Keratinocyte (primary cell): ENCODE measurements at regions not wholly inside any gene's neighbourhood (a gene's known extent, or its start where the extent isn't known, plus 50 kb on each side); places are given as distances from the start of the nearest gene placed in this dataset.

ENCODE experiments used
- DNase-seq: peaks from one replicate; pipeline ENCODE4 v3.0.0-alpha.2; 2011; ENCODE audit warnings: low read depth, missing footprints, low spot score
- FAIRE-seq: peaks from 2 replicates; lab custom pipeline; 2011; peaks lifted over from hg19 to GRCh38; lab: Jason Lieb, UNC
- H2AFZ ChIP-seq: 2 replicates; pipeline ENCODE4 v1.6.0; 2012; ENCODE audit warnings: low read length, control low read depth, inconsistent platforms; ENCODE audit not compliant: control insufficient read depth
- H3K27ac ChIP-seq: 2 replicates; pipeline ENCODE4 v1.5.1; 2011; ENCODE audit warnings: low read length; ENCODE audit not compliant: control insufficient read depth, insufficient read depth
- H3K27me3 ChIP-seq: 3 replicates; pipeline ENCODE4 v1.6.0; 2011; ENCODE audit warnings: low read length; ENCODE audit not compliant: control insufficient read depth, insufficient read depth; ENCODE audit errors: extremely low read depth
- H3K36me3 ChIP-seq, 2 experiments: 2 replicates in 1 of 2; 3 replicates in 1 of 2; pipeline ENCODE4 v1.5.1; 2011; ENCODE audit warnings: low read length in 2 of 2, mild to moderate bottlenecking in 1 of 2; ENCODE audit not compliant: control insufficient read depth in 2 of 2, insufficient read depth in 2 of 2; ENCODE audit errors: extremely low read depth in 1 of 2
- H3K4me1 ChIP-seq: 3 replicates; pipeline ENCODE4 v1.5.1; 2011; ENCODE audit warnings: low read length; ENCODE audit not compliant: control insufficient read depth, insufficient read depth; ENCODE audit errors: extremely low read depth
- H3K4me2 ChIP-seq: 3 replicates; pipeline ENCODE4 v1.6.0; 2011; ENCODE audit warnings: low read depth, low read length; ENCODE audit not compliant: control insufficient read depth, insufficient read depth; ENCODE audit errors: extremely low read depth
- H3K4me3 ChIP-seq, 3 experiments: fragments of 200-600 bp in 1 of 3; sonication (generic) in 1 of 3; 2 replicates in 2 of 3; 3 replicates in 1 of 3; pipeline ENCODE4 v1.5.1; 2011 to 2016; ENCODE audit warnings: low read length in 3 of 3, mild to moderate bottlenecking in 3 of 3, control low read depth in 2 of 3, inconsistent platforms in 1 of 3, low read depth in 1 of 3, mixed read lengths in 1 of 3, mixed run types in 1 of 3, moderate library complexity in 1 of 3; ENCODE audit not compliant: control insufficient read depth in 2 of 3, insufficient read depth in 2 of 3; ENCODE audit errors: extremely low read depth in 1 of 3
- H3K79me2 ChIP-seq: 2 replicates; pipeline ENCODE4 v1.6.0; 2012; ENCODE audit warnings: low read length; ENCODE audit not compliant: control insufficient read depth, insufficient read depth
- H3K9ac ChIP-seq: 3 replicates; pipeline ENCODE4 v1.6.0; 2011; ENCODE audit warnings: low read length; ENCODE audit not compliant: control insufficient read depth, insufficient read depth; ENCODE audit errors: extremely low read depth
- H3K9me1 ChIP-seq: 3 replicates; pipeline ENCODE4 v1.6.0; 2011; ENCODE audit warnings: low read length; ENCODE audit not compliant: control insufficient read depth, insufficient read depth; ENCODE audit errors: extremely low read depth
- H3K9me3 ChIP-seq: 2 replicates; pipeline ENCODE4 v1.5.1; 2012; ENCODE audit warnings: low read depth, low read length; ENCODE audit not compliant: control insufficient read depth
- H4K20me1 ChIP-seq: 3 replicates; pipeline ENCODE4 v1.6.0; 2011; ENCODE audit warnings: low read length; ENCODE audit not compliant: control insufficient read depth, insufficient read depth; ENCODE audit errors: extremely low read depth
- EZH2 ChIP-seq: IDR thresholded peaks from one replicate; pipeline ENCODE4 v1.6.1; 2012; ENCODE audit warnings: inconsistent platforms, mild to moderate bottlenecking, low read length, moderate library complexity
- dilution Hi-C: fragments of 300-500 bp; cut with MboI; formaldehyde crosslinking; loops from one replicate; pipeline ENCODE4 v1.7.0; 2020; ENCODE audit warnings: low sequenced_read_pairs; ENCODE audit not compliant: extremely low pct_ligation_motif_present
- TF ChIP-seq, protein P1 (sequence below), 3 experiments: IDR thresholded peaks in 1 of 3; conservative IDR thresholded peaks in 1 of 3; optimal IDR thresholded peaks in 1 of 3; 2 replicates in 2 of 3; 3 replicates in 1 of 3; pipeline versions ENCODE3 to v1.5.1; 2011; ENCODE audit warnings: low read length in 3 of 3, mild to moderate bottlenecking in 3 of 3, moderate library complexity in 2 of 3, control low read depth in 1 of 3, inconsistent platforms in 1 of 3; ENCODE audit not compliant: insufficient read depth in 2 of 3; ENCODE audit errors: extremely low read depth in 1 of 3

DNA sequence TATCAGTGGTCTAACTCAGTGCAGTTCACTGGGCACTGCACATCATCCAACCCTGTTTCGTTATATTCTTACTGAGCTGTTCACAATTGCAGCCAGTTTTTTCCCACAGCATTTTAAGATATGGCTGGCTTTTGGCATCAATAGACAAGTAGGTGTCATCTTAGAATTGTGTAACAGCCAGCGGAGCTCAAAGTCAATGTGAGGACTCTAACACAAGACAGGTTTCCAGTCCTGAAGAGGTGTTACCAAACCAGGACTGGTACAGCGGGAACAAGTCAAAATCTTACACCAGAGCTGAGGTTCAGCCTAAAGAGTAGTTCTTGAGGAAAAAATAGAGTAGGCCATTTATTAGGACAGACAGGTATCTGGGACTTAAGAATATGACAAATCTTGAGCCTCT, 313.3 kb downstream of the SEC16B start:
- H3K79me2 ChIP-seq: no peaks in the 10 kb centered on the region
- H3K4me2 ChIP-seq: no peak overlapping the region
- no peaks in the 10 kb centered on the region for H4K20me1 ChIP-seq
- H3K4me3 ChIP-seq: no peak overlapping the region
- TF ChIP-seq, protein P1, sequence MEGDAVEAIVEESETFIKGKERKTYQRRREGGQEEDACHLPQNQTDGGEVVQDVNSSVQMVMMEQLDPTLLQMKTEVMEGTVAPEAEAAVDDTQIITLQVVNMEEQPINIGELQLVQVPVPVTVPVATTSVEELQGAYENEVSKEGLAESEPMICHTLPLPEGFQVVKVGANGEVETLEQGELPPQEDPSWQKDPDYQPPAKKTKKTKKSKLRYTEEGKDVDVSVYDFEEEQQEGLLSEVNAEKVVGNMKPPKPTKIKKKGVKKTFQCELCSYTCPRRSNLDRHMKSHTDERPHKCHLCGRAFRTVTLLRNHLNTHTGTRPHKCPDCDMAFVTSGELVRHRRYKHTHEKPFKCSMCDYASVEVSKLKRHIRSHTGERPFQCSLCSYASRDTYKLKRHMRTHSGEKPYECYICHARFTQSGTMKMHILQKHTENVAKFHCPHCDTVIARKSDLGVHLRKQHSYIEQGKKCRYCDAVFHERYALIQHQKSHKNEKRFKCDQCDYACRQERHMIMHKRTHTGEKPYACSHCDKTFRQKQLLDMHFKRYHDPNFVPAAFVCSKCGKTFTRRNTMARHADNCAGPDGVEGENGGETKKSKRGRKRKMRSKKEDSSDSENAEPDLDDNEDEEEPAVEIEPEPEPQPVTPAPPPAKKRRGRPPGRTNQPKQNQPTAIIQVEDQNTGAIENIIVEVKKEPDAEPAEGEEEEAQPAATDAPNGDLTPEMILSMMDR (optimal IDR thresholded peaks at IDR 0.05 in 1 of 3, IDR thresholded peaks at IDR 0.05 in 1 of 3, conservative IDR thresholded peaks at IDR 0.05 in 1 of 3; ENCODE audit: extremely low read depth in 1 of 3, insufficient read depth in 2 of 3, low read length in 3 of 3): no peak
- no peak for TF ChIP-seq EZH2
- no peaks in the 10 kb centered on the region for H3K36me3 ChIP-seq
- DNase-seq: no peak
- FAIRE-seq: no peak
- H2AFZ ChIP-seq: no peak overlapping the region
- no peaks in the 10 kb centered on the region for H3K9me3 ChIP-seq
- no peaks in the 10 kb centered on the region for H3K9me1 ChIP-seq
- dilution Hi-C loops: no loop called here
- H3K9ac ChIP-seq: no peak overlapping the region
- H3K4me1 ChIP-seq: no peaks in the 10 kb centered on the region
- H3K27me3 ChIP-seq: no peaks in the 10 kb centered on the region
- no peak overlapping the region for H3K27ac ChIP-seq

GRCh38 chr1:177650947-177651346, 318.9 kb downstream of the SEC16B start:
- no peak for DNase-seq
- H3K36me3 ChIP-seq: no peaks in the 10 kb centered on the region
- H3K4me2 ChIP-seq: no peak overlapping the region
- H3K9ac ChIP-seq: no peak overlapping the region
- no peaks in the 10 kb centered on the region for H3K27me3 ChIP-seq
- H3K4me3 ChIP-seq: no peak overlapping the region
- no peaks in the 10 kb centered on the region for H3K4me1 ChIP-seq
- TF ChIP-seq, protein P1 (optimal IDR thresholded peaks at IDR 0.05 in 1 of 3, IDR thresholded peaks at IDR 0.05 in 1 of 3, conservative IDR thresholded peaks at IDR 0.05 in 1 of 3; ENCODE audit: extremely low read depth in 1 of 3, insufficient read depth in 2 of 3, low read length in 3 of 3): no peak
- H3K9me3 ChIP-seq: no peaks in the 10 kb centered on the region
- no peaks in the 10 kb centered on the region for H3K79me2 ChIP-seq
- no peaks in the 10 kb centered on the region for H4K20me1 ChIP-seq
- H3K27ac ChIP-seq: no peak overlapping the region
- dilution Hi-C loops: no loop called here
- H3K9me1 ChIP-seq: no peaks in the 10 kb centered on the region
- FAIRE-seq: no peak
- no peak overlapping the region for H2AFZ ChIP-seq
